ENCODE measurements at regions not wholly inside any gene's neighbourhood (a gene's known extent, or its start where the extent isn't known, plus 50 kb on each side); places are given as distances from the start of the nearest gene placed in this dataset.

DNA sequence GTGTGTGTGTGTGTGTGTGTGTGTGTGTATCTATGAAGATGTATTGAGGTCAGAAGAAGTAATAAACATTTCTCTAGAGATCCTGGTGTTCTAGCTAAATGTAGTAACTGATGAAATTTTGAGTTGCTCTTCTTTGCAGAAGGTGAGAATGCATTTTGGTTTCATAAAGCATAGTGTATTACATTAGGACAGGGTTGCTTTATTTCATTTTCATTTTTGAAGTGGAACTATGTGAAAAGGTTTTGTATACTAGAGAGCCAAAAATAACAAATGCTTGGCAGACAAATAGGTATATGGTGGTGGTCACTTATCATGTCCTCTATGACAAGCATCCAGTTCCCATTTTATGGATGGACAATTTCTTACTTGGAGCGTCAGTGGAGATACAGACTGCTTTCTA, 99.0 kb downstream of the CASP12 start:
- Histone ChIP-seq H3K79me2 (ENCODE audit: low read length) (no peaks in the 10 kb centered on the region), H3K27ac (ENCODE audit: low read length) (no peak overlapping the region), H4K20me1 (ENCODE audit: low read length) (no peaks in the 10 kb centered on the region), H3F3A (ENCODE audit: low read length, unreplicated experiment) (no peaks in the 10 kb centered on the region), H3K9me2 (replicated peaks; ENCODE audit: low read length) (no peaks in the 10 kb centered on the region), H3K9me3 (ENCODE audit: low read length) (no peaks in the 10 kb centered on the region), H3K4me2 (ENCODE audit: low read length) (no peak overlapping the region), H3K9ac (ENCODE audit: low read length) (no peak overlapping the region), H3K4me1 (ENCODE audit: insufficient read depth, low read length) (no peaks in the 10 kb centered on the region), H3K36me3 (ENCODE audit: low read depth, low read length) (no peaks in the 10 kb centered on the region), H3K4me3 (ENCODE audit: low read length) (no peak overlapping the region), H3K27me3 (ENCODE audit: low read length) (no peaks in the 10 kb centered on the region), H2AFZ (ENCODE audit: low read length) (no peak overlapping the region)
- TF ChIP-seq EZH2phosphoT487 (IDR thresholded peaks at IDR 0.05; ENCODE audit: borderline replicate concordance, low read length), result no peak
- TF ChIP-seq EZH2 (IDR thresholded peaks at IDR 0.05; ENCODE audit: low read length, unreplicated experiment), result no peak
- TF ChIP-seq, protein P1, sequence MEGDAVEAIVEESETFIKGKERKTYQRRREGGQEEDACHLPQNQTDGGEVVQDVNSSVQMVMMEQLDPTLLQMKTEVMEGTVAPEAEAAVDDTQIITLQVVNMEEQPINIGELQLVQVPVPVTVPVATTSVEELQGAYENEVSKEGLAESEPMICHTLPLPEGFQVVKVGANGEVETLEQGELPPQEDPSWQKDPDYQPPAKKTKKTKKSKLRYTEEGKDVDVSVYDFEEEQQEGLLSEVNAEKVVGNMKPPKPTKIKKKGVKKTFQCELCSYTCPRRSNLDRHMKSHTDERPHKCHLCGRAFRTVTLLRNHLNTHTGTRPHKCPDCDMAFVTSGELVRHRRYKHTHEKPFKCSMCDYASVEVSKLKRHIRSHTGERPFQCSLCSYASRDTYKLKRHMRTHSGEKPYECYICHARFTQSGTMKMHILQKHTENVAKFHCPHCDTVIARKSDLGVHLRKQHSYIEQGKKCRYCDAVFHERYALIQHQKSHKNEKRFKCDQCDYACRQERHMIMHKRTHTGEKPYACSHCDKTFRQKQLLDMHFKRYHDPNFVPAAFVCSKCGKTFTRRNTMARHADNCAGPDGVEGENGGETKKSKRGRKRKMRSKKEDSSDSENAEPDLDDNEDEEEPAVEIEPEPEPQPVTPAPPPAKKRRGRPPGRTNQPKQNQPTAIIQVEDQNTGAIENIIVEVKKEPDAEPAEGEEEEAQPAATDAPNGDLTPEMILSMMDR (conservative IDR thresholded peaks at IDR 0.05; ENCODE audit: low read depth, low read length), result no peak
- DNase-seq (no peak), ATAC-seq (no peak)
- intact Hi-C loops (cut with micrococcal nuclease), result no loop called here
- BruUV-seq (replicated peaks), result no TSS peak
- ChIA-PET POLR2A (ENCODE audit: unreplicated experiment) (no interaction called here), CTCF (no interaction called here)

DNA sequence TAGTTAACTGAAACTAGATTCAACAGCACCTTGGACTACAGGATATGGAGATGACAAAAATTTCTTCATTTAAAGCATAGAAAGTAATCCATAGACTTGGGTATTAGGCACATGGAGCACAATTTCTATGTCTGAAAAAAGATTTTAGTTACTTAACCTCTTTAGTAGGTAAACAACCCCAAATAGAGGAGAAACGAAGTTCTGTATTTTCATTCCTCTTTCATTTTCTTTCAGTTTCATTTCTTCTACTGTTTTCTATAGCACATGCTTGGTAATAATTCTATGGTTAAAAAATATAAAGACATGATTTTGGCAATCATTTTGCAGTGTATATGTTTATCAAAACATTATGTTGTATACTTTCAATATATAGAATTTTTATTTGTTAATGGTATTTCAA, 99.5 kb downstream of the CASP12 start:
- ChIA-PET POLR2A (ENCODE audit: unreplicated experiment) (interaction anchor here (0.6 kb wide), 1 partner anchor 110 kb away, joined by 4 read pairs; no protein-coding TSS in a partner anchor), CTCF (no interaction called here)
- Histone ChIP-seq H3K9me3 (ENCODE audit: low read length) (no peaks in the 10 kb centered on the region), H3K27ac (ENCODE audit: low read length) (no peak overlapping the region), H3F3A (ENCODE audit: low read length, unreplicated experiment) (no peaks in the 10 kb centered on the region), H4K20me1 (ENCODE audit: low read length) (no peaks in the 10 kb centered on the region), H3K9me2 (replicated peaks; ENCODE audit: low read length) (no peaks in the 10 kb centered on the region), H3K9ac (ENCODE audit: low read length) (no peak overlapping the region), H3K79me2 (ENCODE audit: low read length) (no peaks in the 10 kb centered on the region), H2AFZ (ENCODE audit: low read length) (no peak overlapping the region), H3K4me2 (ENCODE audit: low read length) (no peak overlapping the region), H3K27me3 (ENCODE audit: low read length) (no peaks in the 10 kb centered on the region), H3K36me3 (ENCODE audit: low read depth, low read length) (no peaks in the 10 kb centered on the region), H3K4me3 (ENCODE audit: low read length) (no peak overlapping the region), H3K4me1 (ENCODE audit: insufficient read depth, low read length) (no peaks in the 10 kb centered on the region)
- BruUV-seq (replicated peaks), result no TSS peak
- intact Hi-C loops (cut with micrococcal nuclease), result no loop called here
- TF ChIP-seq, protein P1 (conservative IDR thresholded peaks at IDR 0.05; ENCODE audit: low read depth, low read length), result no peak
- TF ChIP-seq EZH2phosphoT487 (IDR thresholded peaks at IDR 0.05; ENCODE audit: borderline replicate concordance, low read length) (no peak), EZH2 (IDR thresholded peaks at IDR 0.05; ENCODE audit: low read length, unreplicated experiment) (no peak)
- DNase-seq, result no peak
- ATAC-seq, result no peak

DNA sequence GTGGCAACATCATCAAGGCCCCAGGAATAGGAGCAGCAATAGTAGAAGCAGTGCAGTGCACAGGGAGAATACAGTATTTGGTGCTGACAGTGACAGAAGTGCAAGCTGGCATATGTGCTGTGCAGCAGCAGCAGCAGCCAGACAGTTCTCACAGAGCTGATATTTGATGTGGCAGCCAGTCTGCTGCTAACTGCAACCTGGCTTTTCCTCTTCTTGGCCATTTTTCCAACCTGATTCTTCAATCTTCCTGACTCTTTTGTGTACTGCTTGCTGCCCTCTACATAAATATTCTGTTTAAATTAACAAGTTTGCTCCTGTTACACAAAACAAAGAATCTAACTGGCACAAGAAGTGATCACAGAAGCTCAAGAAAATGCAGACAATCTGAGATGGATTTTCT, 102.0 kb downstream of the CASP12 start:
- H3K27ac ChIP-seq (ENCODE audit: low read length), result no peak overlapping the region
- POLR2A ChIA-PET (ENCODE audit: unreplicated experiment), result no interaction called here
- no peak overlapping the region for H2AFZ ChIP-seq (ENCODE audit: low read length)
- H3K36me3 ChIP-seq (ENCODE audit: low read depth, low read length), result no peaks in the 10 kb centered on the region
- CTCF ChIA-PET, result no interaction called here
- H3K9me2 ChIP-seq (replicated peaks; ENCODE audit: low read length), result no peaks in the 10 kb centered on the region
- no peak overlapping the region for H3K9ac ChIP-seq (ENCODE audit: low read length)
- H3K4me3 ChIP-seq (ENCODE audit: low read length), result no peak overlapping the region
- DNase-seq (no peak), ATAC-seq (no peak)
- intact Hi-C loops (cut with micrococcal nuclease), result no loop called here
- no TSS peak for BruUV-seq (replicated peaks)
- H3K9me3 ChIP-seq (ENCODE audit: low read length), result no peaks in the 10 kb centered on the region
- H3F3A ChIP-seq (ENCODE audit: low read length, unreplicated experiment), result no peaks in the 10 kb centered on the region
- no peaks in the 10 kb centered on the region for H3K79me2 ChIP-seq (ENCODE audit: low read length)
- no peaks in the 10 kb centered on the region for H3K27me3 ChIP-seq (ENCODE audit: low read length)
- TF ChIP-seq, protein P1 (conservative IDR thresholded peaks at IDR 0.05; ENCODE audit: low read depth, low read length), result no peak
- TF ChIP-seq EZH2phosphoT487 (IDR thresholded peaks at IDR 0.05; ENCODE audit: borderline replicate concordance, low read length) (no peak), EZH2 (IDR thresholded peaks at IDR 0.05; ENCODE audit: low read length, unreplicated experiment) (no peak)
- H3K4me2 ChIP-seq (ENCODE audit: low read length), result no peak overlapping the region
- no peaks in the 10 kb centered on the region for H3K4me1 ChIP-seq (ENCODE audit: insufficient read depth, low read length)
- no peaks in the 10 kb centered on the region for H4K20me1 ChIP-seq (ENCODE audit: low read length)

Measured in PC-3 (cell line).